H1 (cell line): ENCODE measurements at regions not wholly inside any gene's neighbourhood (a gene's known extent, or its start where the extent isn't known, plus 50 kb on each side); places are given as distances from the start of the nearest gene placed in this dataset.

Experiments
- CTCF ChIA-PET: fragments of 300-600 bp; sonication (Branson Sonifier 250); formaldehyde crosslinking; loops from one replicate; lab custom pipeline; 2021; ENCODE audit not compliant: partially characterized antibody; lab: Charles Lee
- POLR2A ChIA-PET: fragments of 300-600 bp; sonication (Branson Sonifier 250); formaldehyde crosslinking; loops from one replicate; lab custom pipeline; 2021; ENCODE audit warnings: inconsistent platforms; ENCODE audit not compliant: partially characterized antibody; lab: Charles Lee
- DNase-seq, 2 experiments: peaks; one replicate each; pipeline versions ENCODE4 v3.0.0 to v3.0.0-alpha.2; 2010 to 2022; ENCODE audit warnings: low spot score in 2 of 2, low read depth in 1 of 2, mixed read lengths in 1 of 2
- FAIRE-seq: peaks from 2 replicates; lab custom pipeline; 2011; peaks lifted over from hg19 to GRCh38; lab: Jason Lieb, UNC
- H2AFZ ChIP-seq: 2 replicates; pipeline ENCODE4 v1.8.1; 2012; ENCODE audit warnings: low read length, inconsistent platforms
- H2AK5ac ChIP-seq: 2 replicates; pipeline ENCODE4 v1.6.1; 2013; ENCODE audit warnings: low read depth, low read length
- H2BK120ac ChIP-seq: replicated peaks from 2 replicates; pipeline ENCODE3; 2013; ENCODE audit warnings: low read depth, low read length, inconsistent platforms
- H2BK12ac ChIP-seq: 2 replicates; pipeline ENCODE4 v1.6.1; 2013; ENCODE audit warnings: low read depth, low read length
- H2BK15ac ChIP-seq: 2 replicates; pipeline ENCODE4 v1.6.1; 2013; ENCODE audit warnings: low read length
- H2BK20ac ChIP-seq: 2 replicates; pipeline ENCODE4 v1.6.1; 2013; ENCODE audit warnings: low read length
- H2BK5ac ChIP-seq: 2 replicates; pipeline ENCODE4 v1.6.1; 2013; ENCODE audit warnings: low read depth, low read length
- H3K14ac ChIP-seq: 2 replicates; pipeline ENCODE4 v1.6.1; 2013; ENCODE audit warnings: inconsistent platforms; ENCODE audit not compliant: insufficient read length
- H3K18ac ChIP-seq: 2 replicates; pipeline ENCODE4 v1.6.1; 2013; ENCODE audit warnings: low read length; ENCODE audit errors: extremely low read depth
- H3K23ac ChIP-seq: 2 replicates; pipeline ENCODE4 v1.6.1; 2013; ENCODE audit warnings: inconsistent platforms; ENCODE audit not compliant: insufficient read length
- H3K23me2 ChIP-seq: 2 replicates; pipeline ENCODE4 v1.6.1; 2013; ENCODE audit warnings: low read depth, low read length
- H3K27ac ChIP-seq: 2 replicates; pipeline ENCODE4 v1.6.1; 2011; ENCODE audit warnings: low read depth, low read length, inconsistent platforms
- H3K27me3 ChIP-seq, 4 experiments: replicated peaks in 1 of 4; 1 replicate in 1 of 4; 2 replicates in 3 of 4; pipeline versions ENCODE4 v1.6.1 to v1.8.1; 2011 to 2013; ENCODE audit warnings: low read length in 3 of 4, mild to moderate bottlenecking in 3 of 4, inconsistent platforms in 2 of 4, mixed read lengths in 2 of 4, moderate library complexity in 1 of 4; ENCODE audit not compliant: control insufficient read depth in 3 of 4, insufficient read depth in 3 of 4; ENCODE audit errors: extremely low read depth in 1 of 4
- H3K36me3 ChIP-seq, 4 experiments: 2 replicates each; pipeline versions ENCODE4 v1.6.1 to v1.8.1; 2011 to 2013; ENCODE audit warnings: mild to moderate bottlenecking in 4 of 4, low read length in 3 of 4, moderate library complexity in 2 of 4, control low read depth in 1 of 4, inconsistent platforms in 1 of 4; ENCODE audit not compliant: insufficient read depth in 4 of 4, control insufficient read depth in 2 of 4
- H3K4ac ChIP-seq: replicated peaks from 2 replicates; pipeline ENCODE3; 2013; ENCODE audit warnings: low read length, low read depth, mixed read lengths, inconsistent platforms; ENCODE audit not compliant: insufficient read length
- H3K4me1 ChIP-seq, 4 experiments: replicated peaks in 1 of 4; 1 replicate in 1 of 4; 2 replicates in 3 of 4; pipeline versions ENCODE4 v1.6.1 to v1.8.1; 2011 to 2013; ENCODE audit warnings: low read length in 3 of 4, inconsistent platforms in 2 of 4, mixed read lengths in 1 of 4; ENCODE audit not compliant: insufficient read depth in 4 of 4, control insufficient read depth in 3 of 4
- H3K4me2 ChIP-seq, 2 experiments: 2 replicates each; pipeline versions ENCODE4 v1.6.1 to v1.8.1; 2011 to 2013; ENCODE audit warnings: low read depth in 2 of 2, low read length in 2 of 2, control low read depth in 1 of 2, inconsistent platforms in 1 of 2, mild to moderate bottlenecking in 1 of 2; ENCODE audit not compliant: insufficient read depth in 1 of 2
- H3K4me3 ChIP-seq, 4 experiments: fragments of 200-600, 300-600 bp in 1 of 4; sonication (generic), shearing (Covaris generic), sonication (Bioruptor Twin) in 1 of 4; 2 replicates each; pipeline versions ENCODE4 v1.5.1 to v1.8.1; 2011 to 2016; ENCODE audit warnings: low read length in 4 of 4, low read depth in 3 of 4, control low read depth in 2 of 4, inconsistent platforms in 2 of 4, mild to moderate bottlenecking in 2 of 4, mixed read lengths in 1 of 4, moderate library complexity in 1 of 4; ENCODE audit not compliant: insufficient read depth in 2 of 4; ENCODE audit errors: extremely low read depth in 1 of 4
- H3K56ac ChIP-seq: replicated peaks from 2 replicates; pipeline ENCODE3; 2013; ENCODE audit warnings: low read depth, mild to moderate bottlenecking, mixed read lengths, low read length, inconsistent platforms; ENCODE audit not compliant: insufficient read length
- H3K79me1 ChIP-seq: 2 replicates; pipeline ENCODE4 v1.6.1; 2013; ENCODE audit warnings: low read depth, low read length, control low read depth
- H3K79me2 ChIP-seq, 2 experiments: 2 replicates each; pipeline versions ENCODE4 v1.6.1 to v1.8.1; 2012 to 2013; ENCODE audit warnings: low read length in 2 of 2, mild to moderate bottlenecking in 2 of 2, inconsistent platforms in 1 of 2; ENCODE audit not compliant: insufficient read depth in 2 of 2, control insufficient read depth in 1 of 2
- H3K9ac ChIP-seq, 4 experiments: replicated peaks in 1 of 4; 1 replicate in 1 of 4; 2 replicates in 3 of 4; pipeline versions ENCODE4 v1.6.1 to v1.8.1; 2011 to 2013; ENCODE audit warnings: low read depth in 3 of 4, low read length in 3 of 4, control low read depth in 2 of 4, mild to moderate bottlenecking in 2 of 4, moderate library complexity in 2 of 4, inconsistent platforms in 1 of 4; ENCODE audit errors: extremely low read depth in 1 of 4
- H3K9me3 ChIP-seq, 2 experiments: 2 replicates each; pipeline versions ENCODE4 v1.6.1 to v1.8.1; 2012 to 2013; ENCODE audit warnings: mild to moderate bottlenecking in 2 of 2, moderate library complexity in 2 of 2, control low read depth in 1 of 2, inconsistent platforms in 1 of 2, low read depth in 1 of 2, low read length in 1 of 2, mixed read lengths in 1 of 2; ENCODE audit not compliant: insufficient read depth in 2 of 2
- H4K20me1 ChIP-seq, 2 experiments: replicated peaks in 1 of 2; 2 replicates each; pipeline versions ENCODE3 to v1.8.1; 2011 to 2013; ENCODE audit warnings: inconsistent platforms in 2 of 2, low read length in 2 of 2, mild to moderate bottlenecking in 1 of 2; ENCODE audit not compliant: insufficient read depth in 2 of 2, control insufficient read depth in 1 of 2
- H4K5ac ChIP-seq: 2 replicates; pipeline ENCODE4 v1.6.1; 2013; ENCODE audit warnings: low read length, low read depth, mixed read lengths, inconsistent platforms; ENCODE audit not compliant: insufficient read length
- H4K8ac ChIP-seq: 2 replicates; pipeline ENCODE4 v1.8.0; 2013; ENCODE audit warnings: mild to moderate bottlenecking, moderate library complexity, low read length, inconsistent platforms; ENCODE audit not compliant: insufficient read depth; ENCODE audit errors: extremely low read depth
- H4K91ac ChIP-seq: replicated peaks from 2 replicates; pipeline ENCODE3; 2013; ENCODE audit warnings: low read length, mixed read lengths, inconsistent platforms; ENCODE audit not compliant: insufficient read length
- BCL11A ChIP-seq, 2 experiments: IDR thresholded peaks; one replicate each; pipeline ENCODE4 v1.6.1; 2011; ENCODE audit warnings: low read depth in 2 of 2, low read length in 2 of 2, mild to moderate bottlenecking in 2 of 2
- CREB1 ChIP-seq: IDR thresholded peaks from 2 replicates; pipeline ENCODE4 v1.6.1; 2012; ENCODE audit warnings: inconsistent platforms
- EZH2 ChIP-seq: fragments of 200-600 bp; sonication (generic); IDR thresholded peaks from 2 replicates; pipeline ENCODE4 v1.7.1; 2012; ENCODE audit warnings: low read depth, mild to moderate bottlenecking, moderate library complexity, low read length, inconsistent platforms; ENCODE audit not compliant: severe bottlenecking
- JUND ChIP-seq: IDR thresholded peaks from 2 replicates; pipeline ENCODE4 v1.6.1; 2011; ENCODE audit warnings: mild to moderate bottlenecking, improper control_type of control experiment, low read length
- KDM1A ChIP-seq: fragments of 200-600, 300-600 bp; sonication (generic); IDR thresholded peaks from 2 replicates; pipeline ENCODE4 v1.7.1; 2016; ENCODE audit warnings: mild to moderate bottlenecking, low read length, borderline replicate concordance
- SP2 ChIP-seq: IDR thresholded peaks from 2 replicates; pipeline ENCODE4 v1.6.1; 2012; ENCODE audit warnings: mild to moderate bottlenecking, low read length, inconsistent platforms
- SUZ12 ChIP-seq: fragments of 200-600 bp; sonication (generic); IDR thresholded peaks from 2 replicates; pipeline ENCODE4 v1.6.1; 2012; ENCODE audit warnings: mild to moderate bottlenecking, inconsistent platforms, low read length, moderate library complexity, mixed read lengths
- TEAD4 ChIP-seq: IDR thresholded peaks from 2 replicates; pipeline ENCODE4 v1.6.1; 2012; ENCODE audit warnings: low read depth, low read length, inconsistent platforms, mixed read lengths
- WGBS, 2 experiments: shearing (Covaris generic) in 1 of 2; methylation state at CpG; one replicate each; pipeline versions ENCODE4 v1.1.6 to v1.1.7; 2013 to 2015; ENCODE audit warnings: low lambda C conversion rate in 2 of 2, mixed read lengths in 2 of 2, inconsistent platforms in 1 of 2, low coverage in 1 of 2, missing lambda C conversion rate in 1 of 2; ENCODE audit not compliant: insufficient replicate concordance in 2 of 2, insufficient coverage in 1 of 2, insufficient read length in 1 of 2; ENCODE audit errors: extremely low coverage in 1 of 2, missing lambda C conversion rate in 1 of 2; 5-methylcytosine and 5-hydroxymethylcytosine counted together
- TF ChIP-seq, protein P1 (sequence below): IDR thresholded peaks from 2 replicates; pipeline ENCODE4 v1.6.1; 2012; ENCODE audit warnings: low read length, inconsistent platforms

DNA sequence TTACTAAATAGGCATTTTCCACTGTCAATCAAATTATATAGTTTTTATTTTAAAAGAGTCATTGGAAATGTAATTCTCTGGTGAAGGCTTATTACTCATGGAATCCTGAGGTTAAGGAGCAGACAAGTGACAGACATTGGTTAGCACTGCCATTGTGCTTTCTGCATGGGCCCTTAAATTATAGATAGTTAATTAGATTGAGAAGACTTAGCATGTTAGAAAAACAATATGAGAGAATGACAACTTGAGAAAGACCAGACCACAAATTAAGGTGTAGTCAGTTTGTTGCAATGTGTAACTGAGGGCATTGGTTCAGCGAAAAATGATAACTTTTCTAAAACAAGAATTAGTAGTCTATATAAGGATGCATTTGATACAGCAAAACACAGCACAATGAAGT lies 195.5 kb downstream of the SLITRK6 start:
- H3K27ac ChIP-seq = no peak overlapping the region
- FAIRE-seq (no peak), DNase-seq (no peak)
- H2BK15ac ChIP-seq = no peak overlapping the region
- no peak overlapping the region for H4K91ac ChIP-seq
- H3K23ac ChIP-seq = no peak overlapping the region
- no peak overlapping the region for H2BK12ac ChIP-seq
- H3K79me2 ChIP-seq = no peaks in the 10 kb centered on the region
- no peak overlapping the region for H3K9ac ChIP-seq
- ChIA-PET POLR2A (no interaction called here), CTCF (no interaction called here)
- H3K27me3 ChIP-seq = no peaks in the 10 kb centered on the region
- no peak overlapping the region for H3K18ac ChIP-seq
- no peaks in the 10 kb centered on the region for H4K20me1 ChIP-seq
- no peak overlapping the region for H3K4me2 ChIP-seq
- H2AK5ac ChIP-seq = no peak overlapping the region
- no peak overlapping the region for H2AFZ ChIP-seq
- H3K4ac ChIP-seq = no peak overlapping the region
- no peak overlapping the region for H2BK120ac ChIP-seq
- no peak overlapping the region for H2BK5ac ChIP-seq
- H4K8ac ChIP-seq = no peak overlapping the region
- H3K79me1 ChIP-seq = no peaks in the 10 kb centered on the region
- no peak overlapping the region for H3K4me3 ChIP-seq
- H2BK20ac ChIP-seq = no peak overlapping the region
- H4K5ac ChIP-seq = no peak overlapping the region
- no peaks in the 10 kb centered on the region for H3K36me3 ChIP-seq
- no peaks in the 10 kb centered on the region for H3K23me2 ChIP-seq
- no peaks in the 10 kb centered on the region; a peak in 1 of 4 replicates for H3K9me3 ChIP-seq
- H3K14ac ChIP-seq = no peak overlapping the region
- no peak overlapping the region for H3K56ac ChIP-seq
- WGBS, 2 experiments = 100% methylated on average over 1 of the region's 1 CpG; no CpG with 5 or more reads in 1 of the 2 experiments
- no peaks in the 10 kb centered on the region; a peak in 1 of 7 replicates for H3K4me1 ChIP-seq
- TF ChIP-seq EZH2 (no peak), SP2 (no peak), CREB1 (no peak), BCL11A (IDR thresholded peaks at IDR 0.05; ENCODE audit: low read depth in 2 of 2, low read length in 2 of 2) (no peak), JUND (no peak), TEAD4 (no peak), SUZ12 (no peak), KDM1A (no peak)
- TF ChIP-seq, protein P1, sequence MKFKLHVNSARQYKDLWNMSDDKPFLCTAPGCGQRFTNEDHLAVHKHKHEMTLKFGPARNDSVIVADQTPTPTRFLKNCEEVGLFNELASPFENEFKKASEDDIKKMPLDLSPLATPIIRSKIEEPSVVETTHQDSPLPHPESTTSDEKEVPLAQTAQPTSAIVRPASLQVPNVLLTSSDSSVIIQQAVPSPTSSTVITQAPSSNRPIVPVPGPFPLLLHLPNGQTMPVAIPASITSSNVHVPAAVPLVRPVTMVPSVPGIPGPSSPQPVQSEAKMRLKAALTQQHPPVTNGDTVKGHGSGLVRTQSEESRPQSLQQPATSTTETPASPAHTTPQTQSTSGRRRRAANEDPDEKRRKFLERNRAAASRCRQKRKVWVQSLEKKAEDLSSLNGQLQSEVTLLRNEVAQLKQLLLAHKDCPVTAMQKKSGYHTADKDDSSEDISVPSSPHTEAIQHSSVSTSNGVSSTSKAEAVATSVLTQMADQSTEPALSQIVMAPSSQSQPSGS = no peak
